Neural crest cell (in vitro differentiated cells): ENCODE measurements at regions not wholly inside any gene's neighbourhood (a gene's known extent, or its start where the extent isn't known, plus 50 kb on each side); places are given as distances from the start of the nearest gene placed in this dataset.

Experiments
- DNase-seq: peaks from one replicate; pipeline ENCODE4 v3.0.0; 2021; ENCODE audit warnings: low read depth, mixed read lengths, low spot score
- H3K27ac Mint-ChIP-seq: one replicate; pipeline ENCODE4 v1.8.0; 2021; ENCODE audit warnings: mild to moderate bottlenecking, mixed read lengths; ENCODE audit not compliant: unreplicated experiment
- H3K27me3 Mint-ChIP-seq: 2 replicates; pipeline ENCODE4 v1.8.0; 2021; ENCODE audit warnings: low read depth, mild to moderate bottlenecking, mixed read lengths
- H3K36me3 Mint-ChIP-seq: 2 replicates; pipeline ENCODE4 v1.8.0; 2021; ENCODE audit warnings: low read depth, mild to moderate bottlenecking, mixed read lengths
- H3K4me1 Mint-ChIP-seq: 2 replicates; pipeline ENCODE4 v1.8.0; 2021; ENCODE audit warnings: mixed read lengths
- H3K4me3 Mint-ChIP-seq: one replicate; pipeline ENCODE4 v1.8.0; 2021; ENCODE audit warnings: mild to moderate bottlenecking, mixed read lengths
- H3K9me3 Mint-ChIP-seq: 2 replicates; pipeline ENCODE4 v1.8.0; 2021; ENCODE audit warnings: mixed read lengths
- TF ChIP-seq, protein P1 (sequence below): fragments of 200-600 bp; sonication (generic); conservative IDR thresholded peaks from 2 replicates; pipeline ENCODE4 v1.5.0; 2021; ENCODE audit warnings: antibody characterized with exemption, mild to moderate bottlenecking

DNA sequence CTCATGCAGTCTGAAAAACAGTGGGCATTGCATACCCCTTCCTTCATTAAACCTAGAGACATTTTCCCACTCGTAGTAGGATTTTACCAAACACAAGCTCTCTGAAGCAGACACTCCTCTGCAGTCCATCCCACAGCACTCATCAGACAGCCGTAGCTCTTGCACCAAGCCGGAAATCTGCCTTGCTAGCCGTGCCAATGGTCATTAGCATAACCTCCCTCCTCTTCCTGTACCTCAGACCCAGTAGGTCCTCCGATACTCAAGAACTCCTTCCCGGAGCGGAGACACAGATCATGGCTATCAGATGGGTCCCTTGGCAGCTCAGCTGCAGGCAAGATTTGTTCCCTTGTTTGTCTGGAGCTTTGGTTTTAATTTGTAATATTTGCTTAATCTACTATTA is 483.1 kb upstream of the PSMD7 start:
- Mint-ChIP-seq H3K27me3 (peaks cover 16% of the 10 kb centered on the region), H3K4me3 (no peak overlapping the region), H3K9me3 (no peaks in the 10 kb centered on the region), H3K36me3 (no peaks in the 10 kb centered on the region), H3K4me1 (no peaks in the 10 kb centered on the region), H3K27ac (no peak overlapping the region)
- DNase-seq, result no peak
- TF ChIP-seq, protein P1, sequence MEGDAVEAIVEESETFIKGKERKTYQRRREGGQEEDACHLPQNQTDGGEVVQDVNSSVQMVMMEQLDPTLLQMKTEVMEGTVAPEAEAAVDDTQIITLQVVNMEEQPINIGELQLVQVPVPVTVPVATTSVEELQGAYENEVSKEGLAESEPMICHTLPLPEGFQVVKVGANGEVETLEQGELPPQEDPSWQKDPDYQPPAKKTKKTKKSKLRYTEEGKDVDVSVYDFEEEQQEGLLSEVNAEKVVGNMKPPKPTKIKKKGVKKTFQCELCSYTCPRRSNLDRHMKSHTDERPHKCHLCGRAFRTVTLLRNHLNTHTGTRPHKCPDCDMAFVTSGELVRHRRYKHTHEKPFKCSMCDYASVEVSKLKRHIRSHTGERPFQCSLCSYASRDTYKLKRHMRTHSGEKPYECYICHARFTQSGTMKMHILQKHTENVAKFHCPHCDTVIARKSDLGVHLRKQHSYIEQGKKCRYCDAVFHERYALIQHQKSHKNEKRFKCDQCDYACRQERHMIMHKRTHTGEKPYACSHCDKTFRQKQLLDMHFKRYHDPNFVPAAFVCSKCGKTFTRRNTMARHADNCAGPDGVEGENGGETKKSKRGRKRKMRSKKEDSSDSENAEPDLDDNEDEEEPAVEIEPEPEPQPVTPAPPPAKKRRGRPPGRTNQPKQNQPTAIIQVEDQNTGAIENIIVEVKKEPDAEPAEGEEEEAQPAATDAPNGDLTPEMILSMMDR, result no peak

DNA sequence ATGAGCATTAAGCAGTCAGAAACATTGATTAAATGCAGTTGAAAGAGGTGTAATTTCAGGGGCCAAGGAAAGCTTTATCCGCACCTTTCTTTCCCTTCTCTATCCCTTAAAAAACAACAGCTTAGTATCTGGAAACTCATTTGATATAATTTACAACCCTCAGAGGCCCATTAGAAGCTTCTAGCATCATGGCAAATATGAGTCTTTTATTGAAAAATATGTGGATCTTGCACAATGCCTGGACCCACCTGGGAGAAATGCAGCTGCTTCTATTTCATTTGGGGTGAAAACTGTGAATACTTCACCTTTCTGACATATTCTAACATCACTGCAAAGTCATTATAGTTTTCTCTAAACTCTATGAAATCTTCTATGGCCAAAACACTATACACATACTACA is 492.2 kb upstream of the PSMD7 start:
- Mint-ChIP-seq H3K4me1 (no peaks in the 10 kb centered on the region), H3K9me3 (peaks cover 2% of the 10 kb centered on the region), H3K27ac (no peak overlapping the region), H3K36me3 (no peaks in the 10 kb centered on the region), H3K27me3 (peaks cover 10% of the 10 kb centered on the region), H3K4me3 (no peak overlapping the region)
- TF ChIP-seq, protein P1, result no peak
- DNase-seq, result no peak

DNA sequence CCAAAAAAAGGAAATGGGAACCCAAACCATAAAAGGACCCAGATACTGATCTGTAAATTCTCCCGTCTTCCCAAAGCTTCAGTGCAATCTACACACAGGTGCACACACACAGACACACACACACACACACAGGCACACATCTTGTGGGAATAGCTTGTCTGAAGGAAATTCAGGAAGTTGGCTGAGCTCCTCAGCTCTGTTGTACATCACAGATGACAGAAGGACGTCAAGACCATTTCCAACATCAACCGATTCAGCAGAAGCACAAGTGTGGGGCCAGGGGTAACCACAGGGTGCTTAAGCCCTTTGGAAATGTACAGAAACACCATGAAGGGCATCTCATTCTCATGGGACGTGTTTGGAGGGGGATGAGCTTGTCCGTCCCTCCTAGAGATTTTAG is 498.1 kb upstream of the PSMD7 start:
- Mint-ChIP-seq H3K4me3 (no peak overlapping the region), H3K36me3 (no peaks in the 10 kb centered on the region), H3K27ac (no peak overlapping the region), H3K4me1 (peaks cover 4% of the 10 kb centered on the region), H3K27me3 (peaks cover 4% of the 10 kb centered on the region), H3K9me3 (no peaks in the 10 kb centered on the region)
- TF ChIP-seq, protein P1, result no peak
- no peak for DNase-seq

DNA sequence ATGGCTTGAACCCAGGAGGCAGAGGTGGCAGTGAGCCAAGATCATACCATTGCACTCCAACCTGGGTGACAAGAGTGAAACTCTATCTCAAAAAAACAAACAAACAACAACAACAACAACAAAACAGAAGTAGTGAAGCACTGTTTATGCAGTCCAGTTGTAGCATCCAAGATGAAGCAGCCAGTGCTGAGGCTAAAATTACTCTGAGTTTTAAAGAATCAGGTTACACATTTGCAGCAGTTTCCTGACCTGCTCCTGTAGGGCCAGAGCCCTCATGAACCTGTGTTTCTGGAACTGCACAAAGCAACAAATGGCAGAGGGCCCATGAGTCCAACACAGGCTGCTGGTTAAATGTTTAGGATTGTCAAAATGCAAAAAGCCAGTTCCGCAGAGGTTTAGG is 499.5 kb upstream of the PSMD7 start:
- DNase-seq, result no peak
- no peak overlapping the region for H3K4me3 Mint-ChIP-seq
- peaks cover 17% of the 10 kb centered on the region for H3K4me1 Mint-ChIP-seq
- no peak overlapping the region for H3K27ac Mint-ChIP-seq
- peaks cover 6% of the 10 kb centered on the region for H3K27me3 Mint-ChIP-seq
- H3K9me3 Mint-ChIP-seq, result no peaks in the 10 kb centered on the region
- H3K36me3 Mint-ChIP-seq, result no peaks in the 10 kb centered on the region
- TF ChIP-seq, protein P1, result no peak

DNA sequence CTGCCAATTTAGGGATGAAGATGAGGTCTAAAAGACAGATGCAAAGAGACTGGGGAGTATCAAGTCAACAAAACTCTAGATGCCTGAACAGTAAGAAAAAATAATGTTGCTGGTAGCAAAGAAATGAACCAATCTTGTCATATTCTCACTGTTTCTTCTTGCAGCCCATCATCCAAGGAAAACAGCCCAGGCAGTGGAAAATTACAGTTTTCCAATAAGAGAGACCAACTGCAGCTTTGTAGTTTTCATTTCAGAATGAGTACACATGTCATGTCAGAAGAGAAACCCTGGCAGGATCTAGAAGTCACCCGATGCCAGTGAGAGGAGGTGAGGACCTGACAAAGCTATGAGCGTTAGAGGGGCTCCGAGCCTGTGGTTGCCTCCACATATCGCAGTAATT is 500.4 kb upstream of the PSMD7 start:
- Mint-ChIP-seq H3K4me1 (peaks cover 21% of the 10 kb centered on the region), H3K27me3 (peaks cover 6% of the 10 kb centered on the region), H3K27ac (no peak overlapping the region), H3K36me3 (no peaks in the 10 kb centered on the region), H3K4me3 (no peak overlapping the region), H3K9me3 (no peaks in the 10 kb centered on the region)
- TF ChIP-seq, protein P1, result no peak
- no peak for DNase-seq

DNA sequence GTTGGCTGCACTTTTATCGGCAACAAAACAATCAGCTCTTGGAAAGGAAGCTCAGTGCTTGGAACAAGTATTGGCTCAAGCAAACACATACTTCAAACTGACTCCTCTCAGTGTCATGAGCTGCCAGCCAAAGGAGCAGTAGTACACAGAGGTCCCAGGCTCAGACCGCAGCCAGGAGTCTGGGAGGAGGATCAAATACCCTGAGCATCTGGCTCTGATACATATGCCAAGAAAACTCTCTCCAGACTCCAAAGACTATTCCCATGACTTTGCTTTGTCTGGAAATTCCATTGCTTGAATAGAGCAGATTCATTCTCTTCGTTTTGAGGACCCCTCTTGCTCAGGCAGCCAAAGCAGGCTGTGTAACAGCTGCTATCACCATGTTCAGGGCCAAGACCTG is 501.6 kb upstream of the PSMD7 start:
- Mint-ChIP-seq H3K27ac (no peak overlapping the region), H3K4me1 (peaks cover 21% of the 10 kb centered on the region), H3K36me3 (no peaks in the 10 kb centered on the region), H3K27me3 (peaks cover 6% of the 10 kb centered on the region), H3K4me3 (no peak overlapping the region), H3K9me3 (no peaks in the 10 kb centered on the region)
- DNase-seq, result no peak
- TF ChIP-seq, protein P1, result no peak
